ENCODE measurements at regions not wholly inside any gene's neighbourhood (a gene's known extent, or its start where the extent isn't known, plus 50 kb on each side); places are given as distances from the start of the nearest gene placed in this dataset.

GRCh38 chr11:59273373-59273841, 60.7 kb upstream of the MPEG1 start:
- Histone ChIP-seq H2BK5ac (ENCODE audit: insufficient read length, low read length) (no peak overlapping the region), H4K8ac (replicated peaks; ENCODE audit: insufficient read length, low read depth, low read length) (no peak overlapping the region), H4K20me1 (ENCODE audit: control insufficient read depth, insufficient read depth, insufficient read length) (no peaks in the 10 kb centered on the region), H3K56ac (ENCODE audit: insufficient read length, low read depth, low read length) (no peak overlapping the region), H2BK20ac (ENCODE audit: low read depth, low read length, poor library complexity, severe bottlenecking) (no peak overlapping the region), H3K23me2 (ENCODE audit: insufficient read length, low read depth, low read length, poor library complexity, severe bottlenecking) (no peaks in the 10 kb centered on the region), H2AK5ac (ENCODE audit: insufficient read length, low read length) (no peak overlapping the region), H3K4ac (ENCODE audit: low read depth, low read length) (no peak overlapping the region), H2AFZ (ENCODE audit: low read length) (no peak overlapping the region), H3K79me2 (ENCODE audit: insufficient read depth, low read length) (no peaks in the 10 kb centered on the region), H3K18ac (ENCODE audit: insufficient read length, low read depth, low read length) (no peak overlapping the region), H4K5ac (ENCODE audit: insufficient read length, low read depth, low read length) (no peak overlapping the region), H4K91ac (ENCODE audit: insufficient read length, low read depth, low read length) (no peak overlapping the region), H3K9me3 (ENCODE audit: control insufficient read depth, low read depth, low read length) (no peaks in the 10 kb centered on the region), H3T11ph (ENCODE audit: low read length) (no peak overlapping the region), H3K9ac (ENCODE audit: extremely low read depth, insufficient read length, low read length) (no peak overlapping the region), H3K14ac (ENCODE audit: insufficient read depth, low read length) (no peak overlapping the region), H3K4me2 (ENCODE audit: insufficient read depth, insufficient read length, low read length) (no peak overlapping the region), H3K4me1 (ENCODE audit: insufficient read depth, low read length) (no peaks in the 10 kb centered on the region), H2BK120ac (ENCODE audit: low read depth, low read length, poor library complexity, severe bottlenecking) (no peak overlapping the region), H2BK15ac (ENCODE audit: low read depth, low read length) (no peak overlapping the region), H3K23ac (ENCODE audit: insufficient read length, low read depth, low read length) (no peak overlapping the region), H3K79me1 (ENCODE audit: insufficient read depth, low read depth, low read length, poor library complexity, severe bottlenecking) (no peaks in the 10 kb centered on the region), H3K27me3 (ENCODE audit: insufficient read depth, low read length) (no peaks in the 10 kb centered on the region), H3K27ac (ENCODE audit: insufficient read length, low read depth, low read length) (no peak overlapping the region), H2BK12ac (ENCODE audit: insufficient read length, low read depth, low read length) (no peak overlapping the region)
- H3K27ac Mint-ChIP-seq: no peak overlapping the region
- no CpG with 5 or more reads among the region's 3 CpGs for WGBS (ENCODE audit: extremely low coverage, insufficient read length, low lambda C conversion rate)
- no peak overlapping the region for H3K4me3 Mint-ChIP-seq
- H3K4me1 Mint-ChIP-seq: no peaks in the 10 kb centered on the region
- DNase-seq: no peak
- H3K36me3 Mint-ChIP-seq (ENCODE audit: insufficient read depth in 1 of 3, low read depth in 3 of 3): no peaks in the 10 kb centered on the region; a peak in 2 of 7 replicates
- TF ChIP-seq CTCF (conservative IDR thresholded peaks at IDR 0.05): no peak
- H3K9me3 Mint-ChIP-seq: peaks cover 23 to 27% of the 10 kb centered on the region in 2 experiments
- peaks cover 2% of the 10 kb centered on the region for H3K27me3 Mint-ChIP-seq (ENCODE audit: low read depth)
